ENCODE measurements at regions not wholly inside any gene's neighbourhood (a gene's known extent, or its start where the extent isn't known, plus 50 kb on each side); places are given as distances from the start of the nearest gene placed in this dataset.

DNA sequence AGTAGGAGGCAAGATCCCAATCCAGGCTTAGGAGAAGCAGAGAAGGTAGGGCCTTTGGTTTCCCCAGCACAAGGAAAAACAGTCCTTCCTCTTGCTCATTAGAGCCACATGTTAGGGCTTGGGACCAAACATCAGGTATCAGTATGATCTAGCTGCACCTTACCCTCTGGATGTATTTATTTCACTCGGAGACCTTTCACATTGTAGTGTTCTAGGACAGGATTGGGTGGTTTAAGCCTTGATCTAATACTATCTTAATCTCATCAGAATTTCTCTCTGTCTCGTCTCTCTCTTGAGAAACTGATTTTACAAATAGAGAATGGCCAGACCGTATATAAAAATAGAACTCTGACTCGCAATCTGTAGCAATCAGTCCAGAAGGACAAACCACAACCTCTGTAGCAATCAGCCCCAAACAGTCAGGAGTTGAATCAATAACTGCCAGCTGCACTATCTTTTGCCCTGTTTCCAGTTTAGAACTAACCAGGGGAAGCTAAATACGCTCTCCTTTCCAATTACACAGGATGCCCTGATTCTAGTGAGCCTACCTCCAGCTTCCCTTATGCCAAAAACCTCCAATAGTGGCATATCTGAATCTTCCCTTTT, 207.1 kb downstream of the TDRD15 start:
- no peak overlapping the region for H3K4me3 ChIP-seq
- DNase-seq (ENCODE audit: extremely low spot score in 2 of 2) = no peak
- no peaks in the 10 kb centered on the region for H3K4me1 ChIP-seq
- H3K36me3 ChIP-seq = no peaks in the 10 kb centered on the region
- TF ChIP-seq, protein P1, sequence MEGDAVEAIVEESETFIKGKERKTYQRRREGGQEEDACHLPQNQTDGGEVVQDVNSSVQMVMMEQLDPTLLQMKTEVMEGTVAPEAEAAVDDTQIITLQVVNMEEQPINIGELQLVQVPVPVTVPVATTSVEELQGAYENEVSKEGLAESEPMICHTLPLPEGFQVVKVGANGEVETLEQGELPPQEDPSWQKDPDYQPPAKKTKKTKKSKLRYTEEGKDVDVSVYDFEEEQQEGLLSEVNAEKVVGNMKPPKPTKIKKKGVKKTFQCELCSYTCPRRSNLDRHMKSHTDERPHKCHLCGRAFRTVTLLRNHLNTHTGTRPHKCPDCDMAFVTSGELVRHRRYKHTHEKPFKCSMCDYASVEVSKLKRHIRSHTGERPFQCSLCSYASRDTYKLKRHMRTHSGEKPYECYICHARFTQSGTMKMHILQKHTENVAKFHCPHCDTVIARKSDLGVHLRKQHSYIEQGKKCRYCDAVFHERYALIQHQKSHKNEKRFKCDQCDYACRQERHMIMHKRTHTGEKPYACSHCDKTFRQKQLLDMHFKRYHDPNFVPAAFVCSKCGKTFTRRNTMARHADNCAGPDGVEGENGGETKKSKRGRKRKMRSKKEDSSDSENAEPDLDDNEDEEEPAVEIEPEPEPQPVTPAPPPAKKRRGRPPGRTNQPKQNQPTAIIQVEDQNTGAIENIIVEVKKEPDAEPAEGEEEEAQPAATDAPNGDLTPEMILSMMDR (IDR thresholded peaks at IDR 0.05) = no peak
- no peak for TF ChIP-seq POLR2AphosphoS5 (IDR thresholded peaks at IDR 0.05; ENCODE audit: insufficient read depth in 1 of 2, low read depth in 1 of 2)
- no peak for TF ChIP-seq POLR2A (IDR thresholded peaks at IDR 0.05)
- intact Hi-C loops (cut with DNase I) = no loop called here
- H3K27ac ChIP-seq = no peak overlapping the region
- H3K9me3 ChIP-seq = no peaks in the 10 kb centered on the region
- H3K27me3 ChIP-seq = no peaks in the 10 kb centered on the region

DNA sequence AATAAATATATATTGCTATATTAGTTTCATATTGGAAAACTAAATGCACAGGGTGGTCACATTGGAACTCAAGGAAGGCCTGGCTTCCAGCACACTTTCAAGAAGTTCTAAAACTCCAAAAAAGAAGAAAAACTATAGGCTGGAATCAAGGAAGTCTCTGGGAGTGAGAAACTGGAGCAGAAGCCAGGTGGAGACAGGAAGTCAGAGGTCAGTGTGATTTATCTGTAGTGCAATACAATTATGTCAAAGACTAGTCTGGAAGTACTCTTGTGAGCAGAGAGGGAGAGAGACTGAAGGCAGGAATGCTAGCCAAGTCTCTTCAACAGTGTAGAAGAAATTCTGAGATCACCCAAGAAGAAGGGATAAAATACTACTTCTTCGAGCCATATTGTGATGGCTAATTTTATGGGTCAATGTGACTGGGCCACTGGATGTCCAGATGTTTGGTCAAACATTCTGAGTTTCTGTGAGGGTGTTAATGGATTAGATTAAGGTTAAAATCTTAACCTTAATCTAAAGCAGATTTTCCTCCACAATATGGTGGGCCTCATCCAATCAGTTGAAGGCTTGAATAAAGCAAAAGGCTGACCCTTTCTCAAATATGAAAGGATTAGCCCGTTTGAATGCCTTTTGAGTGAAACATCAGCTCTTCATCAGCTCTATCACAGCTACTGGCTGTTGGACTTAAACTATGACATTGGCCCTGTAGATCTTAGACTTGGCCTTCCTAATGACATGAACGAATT, 208.0 kb downstream of the TDRD15 start:
- Histone ChIP-seq H3K9me3 (no peaks in the 10 kb centered on the region), H3K27ac (no peak overlapping the region), H3K36me3 (no peaks in the 10 kb centered on the region), H3K4me3 (no peak overlapping the region), H3K27me3 (no peaks in the 10 kb centered on the region), H3K4me1 (no peaks in the 10 kb centered on the region)
- TF ChIP-seq POLR2AphosphoS5 (IDR thresholded peaks at IDR 0.05; ENCODE audit: insufficient read depth in 1 of 2, low read depth in 1 of 2) (no peak), POLR2A (IDR thresholded peaks at IDR 0.05) (no peak)
- TF ChIP-seq, protein P1 (IDR thresholded peaks at IDR 0.05) = no peak
- no peak for DNase-seq (ENCODE audit: extremely low spot score in 2 of 2)
- intact Hi-C loops (cut with DNase I) = no loop called here

GRCh38 chr2:21332993-21333625, 209.3 kb downstream of the TDRD15 start:
- Histone ChIP-seq H3K27ac (no peak overlapping the region), H3K4me1 (no peaks in the 10 kb centered on the region), H3K27me3 (no peaks in the 10 kb centered on the region), H3K9me3 (no peaks in the 10 kb centered on the region), H3K36me3 (no peaks in the 10 kb centered on the region), H3K4me3 (no peak overlapping the region)
- TF ChIP-seq POLR2A (IDR thresholded peaks at IDR 0.05) (no peak), POLR2AphosphoS5 (IDR thresholded peaks at IDR 0.05; ENCODE audit: insufficient read depth in 1 of 2, low read depth in 1 of 2) (no peak)
- TF ChIP-seq, protein P1 (IDR thresholded peaks at IDR 0.05) = no peak
- intact Hi-C loops (cut with DNase I) = no loop called here
- DNase-seq (ENCODE audit: extremely low spot score in 2 of 2) = no peak

DNA sequence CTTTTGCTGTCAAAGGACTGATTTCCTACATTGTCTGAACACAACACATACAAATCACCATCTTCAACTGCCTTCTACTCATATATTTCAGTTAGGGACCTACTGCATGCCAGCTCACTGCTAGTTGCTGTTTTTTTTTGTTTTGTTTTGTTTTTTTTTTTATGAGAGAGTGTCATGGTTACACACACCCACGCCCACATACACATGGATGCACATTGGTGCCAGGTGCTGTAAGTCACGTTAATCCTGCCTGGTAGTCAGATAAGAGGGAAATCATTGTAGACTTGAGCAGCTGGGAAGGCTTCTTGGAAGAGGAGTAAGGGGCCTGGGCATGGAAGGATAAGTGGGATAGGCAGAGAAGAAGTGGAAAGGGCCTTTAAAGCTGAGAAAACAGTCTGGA, 209.9 kb downstream of the TDRD15 start:
- H3K4me3 ChIP-seq = no peak overlapping the region
- no peaks in the 10 kb centered on the region for H3K36me3 ChIP-seq
- no peak for DNase-seq (ENCODE audit: extremely low spot score in 2 of 2)
- H3K4me1 ChIP-seq = no peaks in the 10 kb centered on the region
- no peaks in the 10 kb centered on the region for H3K9me3 ChIP-seq
- no peaks in the 10 kb centered on the region for H3K27me3 ChIP-seq
- no peak overlapping the region for H3K27ac ChIP-seq
- TF ChIP-seq POLR2AphosphoS5 (IDR thresholded peaks at IDR 0.05; ENCODE audit: insufficient read depth in 1 of 2, low read depth in 1 of 2) (no peak), POLR2A (IDR thresholded peaks at IDR 0.05) (no peak)
- TF ChIP-seq, protein P1 (IDR thresholded peaks at IDR 0.05) = no peak
- intact Hi-C loops (cut with DNase I) = no loop called here

- no peak overlapping the region for H3K4me3 ChIP-seq
- no peak overlapping the region for H3K27ac ChIP-seq
- H3K27me3 ChIP-seq = no peaks in the 10 kb centered on the region
- no peak for TF ChIP-seq POLR2A (IDR thresholded peaks at IDR 0.05)
- no peaks in the 10 kb centered on the region for H3K36me3 ChIP-seq
- intact Hi-C loops (cut with DNase I) = no loop called here
- no peak for DNase-seq (ENCODE audit: extremely low spot score in 2 of 2)
- H3K4me1 ChIP-seq = no peaks in the 10 kb centered on the region
- no peaks in the 10 kb centered on the region for H3K9me3 ChIP-seq
These were observed 223.2 kb downstream of the TDRD15 start for GRCh38 chr2:21346984-21347383.

Measured in vagina (tissue), 2 donors.